Heart left ventricle (tissue), 13 donors: ENCODE measurements at regions not wholly inside any gene's neighbourhood (a gene's known extent, or its start where the extent isn't known, plus 50 kb on each side); places are given as distances from the start of the nearest gene placed in this dataset.

Experiments
- CTCF ChIP-seq, 12 donors: fragments of 200-600 bp; sonication (generic) in 4 of 12; IDR thresholded peaks; one replicate each; pipeline versions ENCODE4 v1.5.0 to v1.8.0; 2018 to 2022; ENCODE audit warnings: antibody characterized with exemption in 12 of 12, mild to moderate bottlenecking in 5 of 12
- POLR2A ChIP-seq, 2 donors: fragments of 450-650 bp; IDR thresholded peaks; one replicate each; pipeline ENCODE4 v1.6.1; 2017; ENCODE audit warnings: antibody characterized with exemption in 2 of 2, mild to moderate bottlenecking in 2 of 2, moderate library complexity in 2 of 2
- donor health status: ischemic (EF 13 %, LVEDD 7.1; RV severe dilation, severe dysfunction).
- donor health status: DM: no; HTN: yes; CAD: no.
- donor health status: DM: no; HTN: no; CAD: no.
- donor health status: ischemic (EF 25% LVEDD 6.9; RV normal size, moderate dysfunction).
- donor health status: ischemic (EF 25% LVEDD 5.7; RV mildly dilated, moderate dysfunction).
- donor health status: ischemic (EF 35%, LVEDD 5.7; RV mildly dilated, moderate dysfunction).
- donor health status: nonischemic (EF 11% LVEDD 7.7; RV severe dilation, severe dysfunction).
- donor health status: DM: yes; HTN: yes; CAD: no.
- donor health status: PGD.
- donor health status: ischemic (EF 29% LVEDD 5.4; RV normal size, mild dysfunction).
- donor health status: nonischemic (EF 23%, LVEDD 6.1; RV moderate dilation, normal function).

GRCh38 chr22:42214633-42215415 lies 55.6 kb downstream of the TCF20 start:
- TF ChIP-seq POLR2A (IDR thresholded peaks at IDR 0.05) (no peak), CTCF (IDR thresholded peaks at IDR 0.05) (no peak)
